ENCODE measurements at regions not wholly inside any gene's neighbourhood (a gene's known extent, or its start where the extent isn't known, plus 50 kb on each side); places are given as distances from the start of the nearest gene placed in this dataset.

GRCh38 chr7:112554591-112554990, 73.8 kb downstream of the LSMEM1 start:
- TF ChIP-seq CTCF (conservative IDR thresholded peaks at IDR 0.05; ENCODE audit: low read length) = peak; percentile 37
- TF ChIP-seq EZH2phosphoT487 (IDR thresholded peaks at IDR 0.05; ENCODE audit: borderline replicate concordance) = no peak
